ENCODE measurements at regions not wholly inside any gene's neighbourhood (a gene's known extent, or its start where the extent isn't known, plus 50 kb on each side); places are given as distances from the start of the nearest gene placed in this dataset.

DNA sequence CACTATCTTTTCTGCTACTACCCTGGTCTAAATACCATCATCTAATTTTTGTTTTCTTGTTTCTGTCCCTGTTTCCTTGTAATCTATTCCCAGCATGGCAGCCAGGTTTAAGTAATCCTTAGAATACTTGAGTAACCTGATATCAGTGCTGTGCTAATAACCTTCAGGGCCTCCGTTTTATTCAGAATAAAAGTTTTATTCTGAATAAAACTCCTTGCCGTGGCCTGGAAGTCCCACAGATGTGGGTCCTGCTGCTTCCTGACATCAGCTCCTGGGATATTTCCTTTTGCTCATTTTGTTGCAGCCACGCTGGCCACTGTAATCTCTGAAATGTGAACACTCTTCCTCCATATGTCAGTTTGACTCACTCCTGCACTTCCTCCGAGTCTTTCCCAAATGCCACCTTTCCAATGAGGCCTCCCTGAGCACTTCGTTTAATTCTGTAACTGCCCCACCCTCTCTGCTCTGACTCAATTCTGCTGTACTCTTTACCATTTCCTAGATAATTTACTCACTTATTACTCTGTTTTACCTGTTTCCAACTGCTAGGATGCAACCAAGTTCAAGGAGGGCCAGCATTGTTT is 114.0 kb upstream of the FOXA2 start:
- DNase-seq (ENCODE audit: extremely low read depth in 1 of 4, low spot score in 3 of 4) (no peak), ATAC-seq (no peak), FAIRE-seq (no peak)
- no peak overlapping the region for H3K4me2 ChIP-seq (ENCODE audit: insufficient read depth, low read length)
- no peak overlapping the region for H3K9ac ChIP-seq (ENCODE audit: insufficient read depth in 1 of 2, low read depth in 2 of 2, low read length in 2 of 2)
- ChIA-PET POLR2A (no interaction called here), CTCF (ENCODE audit: low intra/inter-chr PET ratio) (no interaction called here)
- H3K27me3 ChIP-seq (ENCODE audit: control insufficient read depth in 2 of 2, insufficient read depth in 2 of 2, low read length in 2 of 2), result no peaks in the 10 kb centered on the region; a peak in 1 of 5 replicates
- in situ Hi-C loops (cut with MboI), result no loop called here
- H3K4me1 ChIP-seq (replicated peaks in 1 of 2; ENCODE audit: control insufficient read depth in 2 of 2, insufficient read depth in 2 of 2, low read length in 2 of 2), result no peaks in the 10 kb centered on the region
- no TSS peak for BruUV-seq (replicated peaks)
- intact Hi-C loops (cut with micrococcal nuclease), result loop anchor here (10.0 kb wide), 2 partner anchors 86 to 536 kb away; no protein-coding TSS in a partner anchor
- H2AFZ ChIP-seq (ENCODE audit: low read depth, low read length), result no peak overlapping the region
- no peaks in the 10 kb centered on the region for H3K9me3 ChIP-seq (replicated peaks; ENCODE audit: control insufficient read depth, insufficient read depth, low read depth, low read length)
- no peaks in the 10 kb centered on the region for H3K9me1 ChIP-seq (ENCODE audit: control insufficient read depth, insufficient read depth, low read length)
- TF ChIP-seq ZNF668 (CRISPR knock-in tag; IDR thresholded peaks at IDR 0.05) (no peak), ZBTB17 (CRISPR knock-in tag; IDR thresholded peaks at IDR 0.05) (no peak)
- 0% methylated on average over 5 of the region's 5 CpGs for WGBS (ENCODE audit: insufficient coverage, low coverage, missing lambda C conversion rate)
- H3K27ac ChIP-seq (ENCODE audit: extremely low read depth, low read depth, low read length), result no peak overlapping the region
- no peak overlapping the region for H3K4me3 ChIP-seq
- no peaks in the 10 kb centered on the region for H3K36me3 ChIP-seq (ENCODE audit: control insufficient read depth, insufficient read depth, low read length)
- H4K20me1 ChIP-seq (replicated peaks; ENCODE audit: control insufficient read depth, insufficient read depth, low read length), result no peaks in the 10 kb centered on the region
- H3K79me2 ChIP-seq (ENCODE audit: control insufficient read depth, insufficient read depth, low read length), result no peaks in the 10 kb centered on the region

DNA sequence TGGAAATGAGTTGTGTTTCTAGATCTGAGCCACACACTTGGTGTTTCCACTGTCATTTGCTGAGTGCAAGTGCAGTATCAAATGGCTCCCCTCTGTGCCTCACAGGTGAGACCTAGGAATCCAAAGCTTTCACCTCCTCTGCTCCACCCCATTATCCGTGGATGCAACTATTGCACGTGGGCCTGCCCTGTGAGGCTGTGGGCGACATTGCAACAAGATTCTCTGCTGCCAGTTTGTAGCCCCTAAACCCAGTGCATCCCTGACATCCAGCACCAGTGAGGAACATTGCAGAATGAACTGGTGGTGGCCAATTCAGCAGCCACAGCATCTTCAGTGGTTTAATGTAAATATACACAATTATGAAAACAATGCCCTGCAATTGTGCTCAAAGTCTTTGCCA is 115.0 kb upstream of the FOXA2 start:
- Histone ChIP-seq H3K79me2 (ENCODE audit: control insufficient read depth, insufficient read depth, low read length) (no peaks in the 10 kb centered on the region), H3K27me3 (ENCODE audit: control insufficient read depth in 2 of 2, insufficient read depth in 2 of 2, low read length in 2 of 2) (no peaks in the 10 kb centered on the region; a peak in 1 of 5 replicates), H3K36me3 (ENCODE audit: control insufficient read depth, insufficient read depth, low read length) (no peaks in the 10 kb centered on the region), H3K4me2 (ENCODE audit: insufficient read depth, low read length) (no peak overlapping the region), H3K9me3 (replicated peaks; ENCODE audit: control insufficient read depth, insufficient read depth, low read depth, low read length) (no peaks in the 10 kb centered on the region), H3K27ac (ENCODE audit: extremely low read depth, low read depth, low read length) (no peak overlapping the region), H3K4me1 (replicated peaks in 1 of 2; ENCODE audit: control insufficient read depth in 2 of 2, insufficient read depth in 2 of 2, low read length in 2 of 2) (no peaks in the 10 kb centered on the region), H3K4me3 (no peak overlapping the region), H4K20me1 (replicated peaks; ENCODE audit: control insufficient read depth, insufficient read depth, low read length) (no peaks in the 10 kb centered on the region), H3K9me1 (ENCODE audit: control insufficient read depth, insufficient read depth, low read length) (no peaks in the 10 kb centered on the region), H2AFZ (ENCODE audit: low read depth, low read length) (no peak overlapping the region), H3K9ac (ENCODE audit: insufficient read depth in 1 of 2, low read depth in 2 of 2, low read length in 2 of 2) (no peak overlapping the region)
- no TSS peak for BruUV-seq (replicated peaks)
- 0% methylated on average over 2 of the region's 3 CpGs for WGBS (ENCODE audit: insufficient coverage, low coverage, missing lambda C conversion rate)
- ATAC-seq, result no peak
- FAIRE-seq, result no peak
- in situ Hi-C loops (cut with MboI) (no loop called here), intact Hi-C loops (cut with micrococcal nuclease) (loop anchor here (10.0 kb wide), 2 partner anchors 85 to 535 kb away; no protein-coding TSS in a partner anchor)
- POLR2A ChIA-PET, result no interaction called here
- TF ChIP-seq COPS2 (conservative IDR thresholded peaks at IDR 0.05), result no peak
- TF ChIP-seq, protein P1, sequence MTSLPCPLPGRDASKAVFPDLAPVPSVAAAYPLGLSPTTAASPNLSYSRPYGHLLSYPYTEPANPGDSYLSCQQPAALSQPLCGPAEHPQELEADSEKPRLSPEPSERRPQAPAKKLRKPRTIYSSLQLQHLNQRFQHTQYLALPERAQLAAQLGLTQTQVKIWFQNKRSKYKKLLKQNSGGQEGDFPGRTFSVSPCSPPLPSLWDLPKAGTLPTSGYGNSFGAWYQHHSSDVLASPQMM (CRISPR knock-in tag; IDR thresholded peaks at IDR 0.05), result no peak
- no peak for TF ChIP-seq MAFK (IDR thresholded peaks at IDR 0.05; ENCODE audit: low read length)
- no peak for TF ChIP-seq ZNF75A (CRISPR knock-in tag; IDR thresholded peaks at IDR 0.05)
- TF ChIP-seq ELF4 (CRISPR knock-in tag; IDR thresholded peaks at IDR 0.05), result no peak
- no peak for TF ChIP-seq SAFB2 (IDR thresholded peaks at IDR 0.05; ENCODE audit: borderline replicate concordance, low read depth, low read length, severe bottlenecking)
- no peak for TF ChIP-seq HCFC1 (IDR thresholded peaks at IDR 0.05; ENCODE audit: low read depth, low read length)
- TF ChIP-seq ZNF232 (CRISPR knock-in tag; IDR thresholded peaks at IDR 0.05), result no peak
- TF ChIP-seq ZNF121 (CRISPR knock-in tag; conservative IDR thresholded peaks at IDR 0.05), result no peak
- DNase-seq (ENCODE audit: extremely low read depth in 1 of 4, low spot score in 3 of 4), result no peak
- CTCF ChIA-PET (ENCODE audit: low intra/inter-chr PET ratio), result no interaction called here

Measured in K562 (cell line).